Ectodermal cell (in vitro differentiated cells): ENCODE measurements at regions not wholly inside any gene's neighbourhood (a gene's known extent, or its start where the extent isn't known, plus 50 kb on each side); places are given as distances from the start of the nearest gene placed in this dataset.
A peak's percentile ranks its signal among the peaks of the same experiment; 100 is the strongest.

ENCODE experiments used
- H3K27ac ChIP-seq: 2 replicates; pipeline ENCODE4 v1.7.0; 2013; ENCODE audit warnings: mild to moderate bottlenecking, low read depth, low read length; ENCODE audit not compliant: insufficient read depth, poor library complexity, severe bottlenecking
- H3K27me3 ChIP-seq: 2 replicates; pipeline ENCODE4 v1.7.0; 2013; ENCODE audit warnings: mild to moderate bottlenecking, low read length; ENCODE audit not compliant: insufficient read depth, control insufficient read depth, poor library complexity, severe bottlenecking
- H3K36me3 ChIP-seq: one replicate; pipeline ENCODE4 v1.7.0; 2013; ENCODE audit warnings: low read length; ENCODE audit not compliant: control insufficient read depth, insufficient read depth
- H3K4me1 ChIP-seq: one replicate; pipeline ENCODE4 v1.7.0; 2013; ENCODE audit warnings: low read length; ENCODE audit not compliant: control insufficient read depth, insufficient read depth
- H3K4me3 ChIP-seq: 2 replicates; pipeline ENCODE4 v1.7.0; 2013; ENCODE audit warnings: low read depth, low read length, control low read depth; ENCODE audit not compliant: insufficient read depth
- H3K9me3 ChIP-seq: 2 replicates; pipeline ENCODE4 v1.7.0; 2013; ENCODE audit warnings: mild to moderate bottlenecking, low read length, moderate library complexity; ENCODE audit not compliant: control insufficient read depth
- WGBS, 2 experiments: methylation state at CpG; one replicate each; pipeline ENCODE4 v1.1.7; 2013; ENCODE audit warnings: missing lambda C conversion rate in 2 of 2; 5-methylcytosine and 5-hydroxymethylcytosine counted together

DNA sequence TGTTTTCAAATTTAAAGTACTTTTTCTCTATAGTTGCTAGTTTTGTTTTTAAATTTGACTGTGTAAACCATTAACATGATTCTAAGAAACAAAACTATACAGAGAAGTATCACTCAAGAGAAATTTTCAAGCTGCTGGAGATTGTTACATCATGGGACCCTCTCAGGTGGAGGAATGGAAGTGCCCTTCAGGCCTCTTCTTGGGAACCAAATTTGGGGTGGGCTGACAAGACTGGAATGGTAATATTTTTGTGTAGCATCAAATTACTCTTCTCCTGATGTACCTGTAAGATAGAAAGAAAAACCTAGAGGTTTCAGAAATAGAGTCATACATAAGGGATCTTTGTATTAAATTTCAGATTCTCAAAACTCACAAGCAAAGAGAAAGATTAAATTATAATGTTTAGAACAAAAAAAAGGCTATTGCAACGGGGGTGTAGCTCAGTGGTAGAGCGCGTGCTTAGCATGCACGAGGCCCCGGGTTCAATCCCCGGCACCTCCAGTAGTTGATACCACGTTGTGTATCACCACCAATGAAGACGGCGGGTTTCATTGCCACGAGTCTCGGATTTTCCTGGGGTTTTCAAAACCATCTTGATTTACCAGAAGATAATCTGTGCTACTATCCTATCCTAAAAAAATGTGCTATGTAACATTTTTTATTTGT lies 193.7 kb downstream of the GPX5 start:
- H3K27me3 ChIP-seq: no peaks in the 10 kb centered on the region
- H3K4me3 ChIP-seq: no peak overlapping the region
- H3K36me3 ChIP-seq: no peaks in the 10 kb centered on the region
- 16 to 18% methylated on average over 11 of the region's 11 CpGs for WGBS, 2 experiments
- H3K4me1 ChIP-seq: no peaks in the 10 kb centered on the region
- no peak overlapping the region for H3K27ac ChIP-seq
- H3K9me3 ChIP-seq: no peaks in the 10 kb centered on the region

DNA sequence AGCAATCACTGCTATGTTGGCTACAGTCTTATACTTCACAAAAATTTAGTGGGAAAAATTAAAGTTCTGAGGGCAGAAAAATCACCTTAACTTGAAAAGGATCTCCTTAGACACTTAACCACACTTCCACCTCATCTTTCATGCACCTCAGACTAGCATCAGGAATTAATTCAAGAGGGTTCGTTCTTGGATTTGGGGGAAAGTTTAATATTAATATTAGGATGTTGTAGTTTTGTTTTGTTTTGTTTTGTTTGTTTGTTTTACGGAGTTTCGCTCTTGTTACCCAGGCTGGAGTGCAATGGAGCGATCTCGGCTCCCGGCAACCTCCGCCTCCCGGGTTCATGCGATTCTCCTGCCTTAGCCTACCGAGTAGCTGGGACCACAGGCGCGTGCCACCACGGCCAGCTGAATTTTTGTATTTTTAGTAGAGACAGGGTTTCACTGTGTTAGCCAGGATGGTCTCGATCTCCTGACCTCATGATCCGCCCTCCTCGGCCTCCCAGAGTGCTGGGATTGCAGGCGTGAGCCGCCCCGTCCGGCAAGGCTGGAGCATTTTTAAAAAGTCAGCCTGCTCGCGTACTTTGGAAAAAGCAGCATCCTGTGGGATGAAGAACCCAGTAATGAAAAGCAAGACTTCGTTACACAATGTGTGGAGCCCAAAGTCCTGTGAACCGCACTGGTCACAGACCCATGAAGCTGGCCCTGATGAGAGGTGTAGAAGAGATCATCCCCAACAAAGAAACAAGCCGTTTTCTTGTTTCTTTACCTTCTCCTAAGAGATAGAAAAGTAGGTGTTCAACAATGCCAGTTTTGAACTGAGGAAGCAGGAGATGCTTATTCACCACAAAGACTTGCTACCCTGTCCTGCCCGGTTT lies 194.9 kb downstream of the GPX5 start:
- 77 to 79% methylated on average over 26 of the region's 26 CpGs for WGBS, 2 experiments
- Histone ChIP-seq H3K4me3 (no peak overlapping the region), H3K27me3 (no peaks in the 10 kb centered on the region), H3K27ac (no peak overlapping the region), H3K4me1 (no peaks in the 10 kb centered on the region), H3K36me3 (no peaks in the 10 kb centered on the region), H3K9me3 (no peaks in the 10 kb centered on the region)

DNA sequence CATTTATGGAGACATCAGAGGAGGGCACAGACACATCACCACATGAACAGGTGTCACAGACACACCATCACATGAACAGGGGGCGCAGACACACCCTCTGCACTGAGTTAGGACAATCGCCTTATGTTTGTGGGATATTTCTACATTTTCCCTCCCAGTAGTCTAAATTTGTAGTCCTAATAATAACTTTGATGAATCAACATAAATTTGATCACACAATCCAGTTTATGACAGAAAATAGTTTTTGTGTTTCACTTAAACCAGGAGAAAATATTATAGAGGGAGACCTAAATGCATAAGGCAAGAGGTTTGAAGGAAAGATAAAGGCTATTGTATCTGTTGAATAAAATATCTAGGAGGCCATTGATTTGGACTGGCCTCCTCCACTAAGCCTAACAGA lies 195.7 kb downstream of the GPX5 start:
- Histone ChIP-seq H3K4me3 (no peak overlapping the region), H3K27ac (no peak overlapping the region), H3K9me3 (no peaks in the 10 kb centered on the region), H3K27me3 (no peaks in the 10 kb centered on the region), H3K36me3 (no peaks in the 10 kb centered on the region), H3K4me1 (no peaks in the 10 kb centered on the region)
- WGBS, 2 experiments: 96% methylated on average over 2 of the region's 2 CpGs; no CpG with 5 or more reads in 1 of the 2 experiments

DNA sequence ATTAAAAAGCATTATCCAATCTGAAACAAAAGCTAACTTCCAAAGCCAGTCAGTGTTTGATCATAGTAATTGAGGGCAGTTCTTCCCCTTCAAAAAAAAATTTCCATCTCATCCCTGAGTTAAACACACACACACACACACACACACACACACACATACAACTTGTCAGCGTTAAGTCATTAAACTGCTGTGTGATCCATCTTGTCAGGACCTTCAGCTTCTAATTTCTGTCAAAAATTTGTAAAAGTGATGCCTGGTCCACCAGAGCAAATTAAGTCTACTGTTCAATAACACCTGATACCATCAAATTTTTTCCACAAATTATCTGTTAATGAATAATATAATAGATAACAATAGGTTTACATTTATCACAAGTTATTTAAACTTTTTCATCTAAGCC lies 198.7 kb downstream of the GPX5 start:
- H3K36me3 ChIP-seq: no peaks in the 10 kb centered on the region
- WGBS, 2 experiments: 72 to 80% methylated on average over 1 of the region's 1 CpG
- H3K4me1 ChIP-seq: no peaks in the 10 kb centered on the region
- H3K9me3 ChIP-seq: no peaks in the 10 kb centered on the region
- no peak overlapping the region for H3K27ac ChIP-seq
- no peak overlapping the region for H3K4me3 ChIP-seq
- peaks cover under 1% of the 10 kb centered on the region for H3K27me3 ChIP-seq

GRCh38 chr6:28725274-28725809 lies 198.4 kb downstream of the TRIM27 start:
- Histone ChIP-seq H3K4me1 (no peaks in the 10 kb centered on the region), H3K27me3 (peaks cover 10% of the 10 kb centered on the region), H3K9me3 (no peaks in the 10 kb centered on the region), H3K4me3 (no peak overlapping the region), H3K27ac (no peak overlapping the region), H3K36me3 (no peaks in the 10 kb centered on the region)
- 85 to 88% methylated on average over 2 of the region's 2 CpGs for WGBS, 2 experiments

GRCh38 chr6:28725890-28726348 lies 197.9 kb downstream of the TRIM27 start:
- H3K9me3 ChIP-seq: no peaks in the 10 kb centered on the region
- H3K4me1 ChIP-seq: no peaks in the 10 kb centered on the region
- no peak overlapping the region for H3K4me3 ChIP-seq
- WGBS, 2 experiments: 22 to 24% methylated on average over 7 of the region's 7 CpGs
- peaks cover 16% of the 10 kb centered on the region for H3K27me3 ChIP-seq
- H3K27ac ChIP-seq: no peak overlapping the region
- no peaks in the 10 kb centered on the region for H3K36me3 ChIP-seq

- H3K36me3 ChIP-seq: no peaks in the 10 kb centered on the region
- H3K27me3 ChIP-seq: peaks cover 24% of the 10 kb centered on the region
- H3K4me3 ChIP-seq: no peak overlapping the region
- no peaks in the 10 kb centered on the region for H3K4me1 ChIP-seq
- no peak overlapping the region for H3K27ac ChIP-seq
- H3K9me3 ChIP-seq: no peaks in the 10 kb centered on the region
- WGBS, 2 experiments: 87 to 88% methylated on average over 10 to 13 of the region's 13 CpGs
These were observed 197.0 kb downstream of the TRIM27 start for GRCh38 chr6:28726569-28727309.

DNA sequence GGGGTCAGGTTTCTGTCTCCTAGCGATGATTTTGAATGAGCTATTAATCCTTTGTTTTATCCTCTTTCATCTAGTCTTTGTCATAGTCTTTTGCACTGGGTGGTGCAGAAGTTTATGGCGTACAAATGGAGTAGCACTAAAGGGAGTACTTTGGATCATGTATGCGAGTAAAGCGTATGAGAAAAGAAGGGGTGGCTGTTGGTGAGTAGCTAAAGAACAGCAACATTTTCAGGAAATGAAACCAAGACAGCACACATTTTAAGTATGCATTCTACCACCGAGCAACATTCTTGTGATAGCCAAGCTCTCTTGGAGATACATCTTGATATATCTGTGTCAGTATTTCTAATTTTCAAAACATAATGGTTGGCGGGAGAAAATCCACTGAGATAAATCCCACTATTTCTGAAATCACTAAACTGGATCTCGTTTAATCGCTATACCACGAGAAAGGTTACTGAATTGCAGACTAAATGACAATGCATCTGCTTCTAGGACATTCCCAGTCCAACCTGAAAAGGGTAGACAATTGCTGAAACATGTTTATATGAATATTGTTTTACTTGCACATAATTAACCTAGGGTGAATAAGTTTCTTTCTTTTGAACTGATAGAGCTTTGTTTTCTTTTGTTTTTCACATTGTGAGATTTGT lies 196.1 kb downstream of the TRIM27 start:
- H3K9me3 ChIP-seq: no peaks in the 10 kb centered on the region
- H3K36me3 ChIP-seq: no peaks in the 10 kb centered on the region
- no peak overlapping the region for H3K27ac ChIP-seq
- H3K4me1 ChIP-seq: no peaks in the 10 kb centered on the region
- no peak overlapping the region for H3K4me3 ChIP-seq
- peaks cover 34% of the 10 kb centered on the region for H3K27me3 ChIP-seq
- 88 to 89% methylated on average over 8 to 9 of the region's 9 CpGs for WGBS, 2 experiments

- H3K27ac ChIP-seq: no peak overlapping the region
- peak overlapping the region; percentile 76 for H3K4me3 ChIP-seq
- WGBS, 2 experiments: 5% methylated on average over 20 to 22 of the region's 24 CpGs
- H3K36me3 ChIP-seq: no peaks in the 10 kb centered on the region
- H3K27me3 ChIP-seq: peaks cover 40% of the 10 kb centered on the region
- no peaks in the 10 kb centered on the region for H3K4me1 ChIP-seq
- no peaks in the 10 kb centered on the region for H3K9me3 ChIP-seq
These were observed 194.0 kb downstream of the TRIM27 start for GRCh38 chr6:28729501-28730402.
